ENCODE measurements at regions not wholly inside any gene's neighbourhood (a gene's known extent, or its start where the extent isn't known, plus 50 kb on each side); places are given as distances from the start of the nearest gene placed in this dataset.
A peak's percentile ranks its signal among the peaks of the same experiment; 100 is the strongest.
"Not testable (repeated sequence)": the region's sequence is repeated elsewhere in the genome, so short reads cannot be mapped to it uniquely, and the experiment has no call there.

DNA sequence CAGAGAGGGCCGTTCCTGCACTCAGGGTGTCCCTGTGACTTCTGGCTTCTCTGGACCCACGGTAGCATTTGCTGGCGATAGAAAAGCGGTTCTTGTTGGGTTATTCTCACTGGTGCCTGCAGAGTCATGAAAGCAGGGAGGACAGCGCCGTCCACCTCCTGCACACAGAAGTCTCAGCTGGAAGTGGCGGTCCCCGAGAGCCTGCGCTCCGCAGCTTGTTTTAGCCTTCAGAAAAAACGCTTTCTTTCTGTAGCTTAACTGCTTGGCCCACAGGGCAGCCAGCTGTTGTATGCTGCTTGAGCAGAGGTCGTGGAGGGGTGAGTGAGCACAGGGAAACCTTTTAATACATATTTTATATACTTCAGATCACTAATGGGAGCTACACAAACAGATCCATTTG lies 400.7 kb upstream of the FAT1 start:
- intact Hi-C loops (cut with DNase I) = no loop called here
- no peak for DNase-seq (ENCODE audit: missing footprints)
- ATAC-seq = no peak

DNA sequence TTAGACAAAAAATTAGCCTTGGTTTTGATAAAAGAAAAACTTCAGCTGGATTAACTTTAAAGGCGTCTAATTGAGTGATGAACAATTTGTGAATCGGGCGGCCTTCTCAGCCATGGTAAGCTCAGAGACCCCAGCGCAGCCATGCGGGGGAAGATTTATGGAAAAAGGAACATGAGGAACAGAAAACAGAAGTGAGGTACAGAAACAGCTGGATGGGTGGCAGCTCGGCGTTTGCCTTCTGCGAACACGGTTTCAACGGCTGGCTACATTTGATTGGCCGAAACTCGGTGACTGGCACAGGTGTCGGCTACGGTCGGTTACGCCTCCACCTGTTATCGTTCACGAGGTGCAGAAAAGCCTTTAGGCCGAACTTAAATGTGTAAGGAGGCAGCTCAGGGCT lies 401.4 kb upstream of the FAT1 start:
- DNase-seq (ENCODE audit: missing footprints) (no peak), ATAC-seq (no peak)
- intact Hi-C loops (cut with DNase I) = no loop called here

DNA sequence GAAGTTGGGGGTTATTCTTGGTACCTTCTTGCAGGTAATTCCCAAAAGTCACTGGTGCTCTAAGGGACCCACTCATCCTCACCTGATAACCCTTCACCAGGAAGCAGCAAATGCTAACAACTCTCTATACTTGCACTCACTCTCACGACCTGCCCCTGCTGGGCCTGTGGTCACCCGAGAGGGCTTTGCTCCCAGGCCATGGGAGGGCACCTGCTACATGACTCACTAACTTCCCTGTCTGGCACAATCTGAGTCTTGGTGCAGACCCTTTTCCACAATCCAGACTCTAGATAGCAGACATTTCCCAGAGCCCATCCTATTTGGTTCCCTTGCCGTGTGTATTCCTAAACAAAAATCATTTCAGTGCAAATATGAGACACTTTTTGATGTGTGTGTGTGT lies 403.8 kb upstream of the FAT1 start:
- intact Hi-C loops (cut with DNase I) = no loop called here
- ATAC-seq = no peak
- no peak for DNase-seq (ENCODE audit: missing footprints)

DNA sequence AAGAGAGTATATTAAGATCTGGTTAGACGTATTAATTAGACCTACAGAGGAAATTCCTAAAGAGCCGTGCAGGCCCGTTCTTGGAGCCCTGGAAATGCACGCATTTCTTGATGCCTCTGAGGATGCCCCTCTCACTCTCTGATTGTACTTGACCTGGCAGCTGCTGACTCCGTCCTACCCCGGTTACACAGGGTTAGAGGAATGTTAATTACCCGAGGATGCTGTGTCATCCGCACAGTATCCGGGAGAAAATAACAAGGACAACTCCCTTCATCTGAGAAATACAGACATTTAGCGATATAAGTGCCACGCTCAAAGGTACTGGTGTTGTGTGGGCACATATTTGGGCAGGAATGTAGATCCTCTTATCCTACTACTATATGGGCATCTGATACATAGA lies 404.6 kb upstream of the FAT1 start:
- no peak for DNase-seq (ENCODE audit: missing footprints)
- intact Hi-C loops (cut with DNase I) = no loop called here
- no peak for ATAC-seq

DNA sequence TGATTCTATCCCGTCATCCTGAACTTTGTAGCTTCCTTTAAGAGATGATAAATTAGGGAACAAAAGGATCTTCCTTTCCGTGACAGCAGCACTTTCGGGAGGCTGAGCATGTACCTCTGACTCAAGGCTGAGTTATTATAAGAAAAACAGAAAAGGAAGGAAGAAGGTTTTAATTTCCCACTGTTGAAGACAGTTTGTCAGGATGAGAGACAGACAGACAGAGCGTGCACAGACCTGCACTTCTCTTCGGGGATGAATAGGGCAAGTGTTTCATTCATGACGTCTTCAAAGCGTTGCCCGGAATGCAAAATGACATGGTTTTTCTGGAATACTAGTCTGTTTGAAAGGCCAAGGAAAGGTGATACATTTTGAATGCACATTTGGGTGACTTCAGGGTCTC lies 405.3 kb upstream of the FAT1 start:
- intact Hi-C loops (cut with DNase I) = no loop called here

DNA sequence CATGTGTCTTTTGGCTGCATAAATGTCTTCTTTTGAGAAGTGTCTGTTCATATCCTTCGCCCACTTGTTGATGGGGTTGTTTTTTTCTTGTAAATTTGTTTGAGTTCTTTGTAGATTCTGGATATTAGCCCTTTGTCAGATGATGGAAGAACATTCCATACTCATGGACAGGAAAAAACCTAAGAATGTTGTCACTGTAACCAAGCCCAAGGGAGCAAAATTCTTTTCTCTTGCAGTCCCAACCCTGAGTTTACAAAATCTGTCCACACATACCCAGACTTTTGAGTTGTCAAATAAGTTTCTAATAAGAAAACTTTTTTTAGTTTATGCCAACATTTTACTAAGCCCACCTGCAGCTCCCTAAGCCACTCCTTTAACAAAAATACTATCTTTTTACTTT lies 408.2 kb upstream of the FAT1 start:
- DNase-seq (ENCODE audit: missing footprints); ATAC-seq; intact Hi-C loops (cut with DNase I): not testable (repeated sequence)

More for the DNA sequence above, 405.3 kb upstream of the FAT1 start:
- no peak for DNase-seq (ENCODE audit: missing footprints)
- ATAC-seq = no peak

DNA sequence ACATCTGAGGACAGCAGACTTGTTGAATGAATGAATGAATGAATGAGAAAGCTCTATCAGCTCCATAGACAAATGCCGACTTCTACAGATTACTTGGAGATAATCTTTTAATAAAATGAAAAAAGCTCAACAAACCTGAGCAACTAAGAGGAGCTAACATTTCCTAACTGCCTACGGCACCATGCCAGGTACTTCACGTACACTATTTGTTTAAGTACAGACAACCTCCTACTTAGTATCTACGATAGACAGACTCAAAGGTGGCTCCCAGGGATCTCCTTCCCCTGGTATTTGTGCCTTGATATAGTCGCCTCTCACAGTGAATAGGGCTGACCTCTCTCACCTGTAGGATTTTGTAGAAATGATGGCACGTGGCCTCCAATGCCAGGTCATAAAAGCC lies 412.2 kb upstream of the FAT1 start:
- DNase-seq (ENCODE audit: missing footprints) (no peak), ATAC-seq (no peak)
- intact Hi-C loops (cut with DNase I) = no loop called here

DNA sequence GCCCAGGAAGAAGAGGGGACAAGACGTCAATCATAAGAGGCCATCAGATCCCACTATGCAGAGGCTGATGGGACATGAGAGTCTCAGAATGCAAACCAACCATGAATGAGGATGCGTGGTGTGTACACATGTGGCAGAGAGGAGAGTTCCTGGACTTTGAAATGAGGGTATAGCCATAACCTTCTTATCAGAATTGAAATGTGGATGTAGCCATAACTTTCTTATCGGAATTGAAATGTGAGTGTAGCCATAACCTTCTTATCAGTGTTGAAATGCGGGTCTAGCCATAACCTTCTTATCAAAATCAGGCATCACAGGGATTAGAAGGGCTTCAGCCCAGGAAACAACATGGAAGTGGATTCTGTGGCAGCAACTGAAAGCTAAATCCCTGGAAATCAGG lies 415.5 kb upstream of the FAT1 start:
- DNase-seq (ENCODE audit: missing footprints) (no peak), ATAC-seq (no peak)
- intact Hi-C loops (cut with DNase I) = no loop called here

DNA sequence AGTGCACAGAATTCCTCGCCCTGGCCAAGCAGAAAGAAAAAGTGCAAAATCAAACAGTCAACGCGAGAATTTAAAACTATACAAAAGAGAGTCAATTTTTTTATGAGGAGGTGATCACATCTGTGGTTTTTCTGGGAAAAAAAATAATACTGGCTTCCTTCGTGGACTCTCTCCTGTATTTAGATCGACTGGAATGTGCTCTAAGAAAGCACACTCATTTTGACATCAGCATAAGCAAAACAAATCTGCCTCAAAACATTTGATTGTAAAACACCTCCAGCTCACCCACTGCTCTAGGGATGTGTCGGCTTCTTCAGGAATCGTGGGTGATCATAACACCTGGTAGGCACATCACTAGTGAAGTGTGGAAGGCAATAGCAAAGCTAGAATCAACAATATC lies 417.4 kb upstream of the FAT1 start:
- intact Hi-C loops (cut with DNase I) = no loop called here
- DNase-seq (ENCODE audit: missing footprints) = no peak
- no peak for ATAC-seq

DNA sequence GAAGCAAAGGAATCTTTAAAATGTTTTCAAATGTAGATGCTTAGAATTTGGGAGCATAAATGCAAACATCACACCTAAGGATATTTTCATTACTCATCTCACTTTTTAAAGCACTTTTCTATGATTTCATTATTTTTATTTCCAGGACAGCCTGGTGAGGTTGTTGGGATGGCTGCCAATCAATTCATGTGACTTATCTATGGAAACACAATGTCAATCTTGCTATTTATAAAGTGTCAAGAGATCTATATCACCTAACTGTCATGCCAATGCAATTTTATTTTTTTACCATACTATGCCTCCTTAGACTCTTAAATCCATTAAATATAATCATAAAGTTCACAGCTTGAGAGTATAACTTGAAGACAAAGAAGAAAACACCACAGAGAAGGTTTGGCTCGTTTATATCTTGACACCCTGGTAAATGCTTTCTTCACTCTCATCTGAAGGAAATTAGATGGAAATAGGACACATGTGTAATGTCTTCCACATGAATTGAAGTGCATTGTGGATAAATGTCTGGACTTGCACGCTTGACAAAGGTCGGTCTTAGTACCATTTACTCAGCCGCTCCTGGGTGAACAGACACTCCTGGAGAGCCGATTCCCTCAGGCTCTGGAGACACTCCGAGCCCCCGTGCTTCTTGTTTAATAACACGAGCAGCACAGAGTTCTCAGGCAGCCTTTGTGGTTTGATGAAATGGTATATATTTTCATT lies 425.7 kb upstream of the FAT1 start:
- DNase-seq (ENCODE audit: missing footprints) = no peak
- intact Hi-C loops (cut with DNase I) = no loop called here
- ATAC-seq = no peak

DNA sequence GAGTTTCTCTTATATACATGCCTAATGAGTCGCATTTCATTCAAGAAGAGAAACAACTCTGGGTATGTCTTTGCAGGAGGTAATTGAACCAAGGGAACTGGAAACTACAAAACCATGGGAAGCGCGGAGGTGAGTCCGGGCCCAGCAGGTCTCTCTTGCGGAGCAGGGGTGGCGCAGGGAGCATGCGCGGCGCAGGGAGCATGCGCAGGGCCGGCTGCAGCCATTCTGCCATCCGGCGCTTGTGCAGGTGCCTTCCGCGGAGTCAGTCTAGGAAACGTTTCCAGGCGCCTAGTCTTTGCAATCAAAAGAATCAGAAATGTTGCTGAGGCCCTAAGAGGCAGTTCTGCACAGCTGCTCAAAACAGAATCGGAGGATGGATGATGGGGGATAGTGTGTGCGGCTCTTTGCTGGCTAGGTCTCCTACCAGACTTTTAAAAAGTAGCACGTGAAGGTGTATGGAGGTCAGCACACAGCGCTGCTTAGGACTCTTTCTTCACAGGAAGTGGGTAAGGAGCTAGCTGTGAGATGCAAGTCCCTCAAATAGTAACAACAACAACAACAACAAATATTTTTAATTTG lies 433.8 kb upstream of the FAT1 start:
- intact Hi-C loops (cut with DNase I) = no loop called here
- ATAC-seq (no peak), DNase-seq (ENCODE audit: missing footprints) (no peak)

DNA sequence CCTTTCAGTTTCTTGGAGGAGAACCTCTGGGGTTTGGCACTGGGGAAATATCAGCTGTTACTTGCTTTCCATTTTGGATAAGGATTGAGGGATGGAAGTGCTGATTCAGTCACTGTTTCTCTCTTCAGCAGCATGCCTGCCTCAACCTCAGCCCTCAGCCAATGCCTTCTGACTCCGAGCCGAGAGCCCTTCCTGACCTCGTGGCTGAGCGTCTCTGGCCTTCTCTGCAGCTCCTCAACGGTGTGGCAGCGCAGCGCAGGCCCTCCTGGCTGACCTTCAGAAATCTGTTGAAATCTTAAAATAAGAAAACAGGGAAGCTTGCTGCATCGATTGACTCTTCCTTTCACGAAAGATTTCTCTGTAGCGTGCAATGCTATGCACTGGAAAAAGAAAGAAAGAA lies 434.3 kb upstream of the FAT1 start:
- intact Hi-C loops (cut with DNase I) = no loop called here
- no peak for DNase-seq (ENCODE audit: missing footprints)
- ATAC-seq = no peak

DNA sequence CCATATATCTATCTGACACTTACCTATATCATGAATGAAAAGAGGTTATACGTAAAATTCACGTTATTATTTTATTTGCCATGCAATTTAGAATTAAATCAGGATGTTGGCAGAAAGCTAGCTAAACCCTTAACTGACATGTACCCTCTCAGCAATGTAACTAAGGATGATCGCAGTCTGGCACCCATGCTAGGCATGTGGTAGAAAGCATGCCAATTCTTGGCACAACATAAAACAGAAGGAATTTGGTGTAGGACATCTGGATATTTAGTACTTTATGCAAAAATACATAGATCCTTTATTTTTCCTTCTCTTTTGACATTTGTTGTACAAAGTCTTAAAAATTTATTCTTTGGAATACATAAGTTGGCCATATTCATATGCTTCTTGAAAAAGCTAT lies 436.8 kb upstream of the FAT1 start:
- intact Hi-C loops (cut with DNase I) = no loop called here
- ATAC-seq (no peak), DNase-seq (ENCODE audit: missing footprints) (no peak)

DNA sequence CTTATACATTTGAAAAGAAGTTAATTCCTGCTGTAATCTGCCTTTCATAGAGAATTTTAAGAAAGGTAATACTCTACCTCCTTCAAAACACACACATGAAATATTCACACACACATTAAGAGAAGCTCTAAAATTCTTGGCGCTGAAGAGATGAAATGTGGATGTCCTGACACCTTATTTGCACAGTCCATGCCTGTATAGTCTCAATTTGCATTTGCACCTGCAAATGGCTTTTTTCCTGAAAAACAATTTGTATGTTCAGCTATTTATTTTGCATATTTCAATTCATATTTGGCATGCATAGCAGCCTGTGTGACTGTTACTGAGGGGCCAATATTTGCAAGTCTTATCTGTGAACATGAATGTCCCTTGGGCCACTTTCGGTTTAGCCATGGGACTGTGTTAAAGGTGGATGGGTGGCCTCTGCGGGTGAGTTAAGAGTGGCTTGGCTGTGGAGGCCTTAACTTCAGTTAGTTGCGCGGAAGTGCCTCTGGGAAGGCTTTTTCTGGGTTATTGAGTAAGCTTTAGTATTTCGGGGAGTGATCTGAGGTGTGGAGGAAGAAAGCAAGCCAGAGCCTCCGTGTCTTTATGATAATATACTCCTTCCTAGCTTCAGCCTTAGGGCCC lies 443.3 kb upstream of the FAT1 start:
- intact Hi-C loops (cut with DNase I) = no loop called here
- ATAC-seq (no peak), DNase-seq (ENCODE audit: missing footprints) (no peak)

DNA sequence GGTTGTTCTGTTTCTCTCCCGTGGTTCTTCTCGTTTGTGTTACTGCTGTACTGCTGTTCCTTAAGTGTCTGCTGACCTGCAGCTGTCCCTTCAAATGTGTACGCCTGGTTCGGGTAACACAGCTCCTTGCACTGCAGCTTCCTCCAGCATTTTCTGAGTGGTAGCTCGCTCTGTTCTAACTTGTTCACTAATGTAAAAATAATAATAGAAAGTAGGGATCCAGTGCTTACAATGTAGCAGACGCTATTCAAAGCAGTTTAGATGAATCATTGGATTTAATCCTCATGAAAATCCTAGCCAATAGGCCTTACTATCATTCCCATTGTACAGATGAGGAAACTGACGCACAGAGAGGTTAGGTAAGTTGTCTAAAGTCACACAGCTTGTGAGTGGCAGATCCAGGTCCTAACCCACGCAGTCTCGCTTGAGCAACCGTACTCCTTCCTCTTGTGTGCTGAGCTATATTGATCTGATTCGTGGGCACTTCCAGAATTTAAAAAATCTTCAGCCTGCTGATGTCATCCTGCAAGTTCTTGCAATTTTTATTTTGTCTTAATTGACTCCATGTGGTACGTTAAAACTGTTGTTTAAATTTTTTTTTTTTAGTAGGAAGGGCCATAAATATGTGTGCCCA lies 448.2 kb upstream of the FAT1 start:
- DNase-seq (ENCODE audit: missing footprints) = no peak
- intact Hi-C loops (cut with DNase I) = no loop called here
- no peak for ATAC-seq

DNA sequence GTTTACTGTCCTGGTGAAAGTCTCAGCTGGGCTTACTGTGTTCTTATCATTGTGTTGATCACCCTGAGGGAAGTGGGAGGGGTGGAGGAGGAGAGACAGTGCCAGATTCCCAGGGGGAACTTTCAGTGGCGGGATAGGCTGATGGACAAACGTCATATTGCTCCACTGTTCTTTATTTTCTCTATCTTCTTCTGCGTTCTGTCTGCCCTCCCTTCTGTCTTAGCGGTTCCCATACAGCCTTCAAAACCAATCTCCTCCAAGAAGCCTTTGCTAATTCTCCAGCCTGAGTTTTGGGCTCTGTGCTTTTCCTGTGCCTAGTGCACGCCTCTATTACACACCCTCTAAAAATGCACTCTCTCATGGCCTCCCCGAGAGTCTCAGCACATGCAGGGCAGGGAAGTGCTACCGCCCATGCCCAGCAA lies 448.7 kb upstream of the FAT1 start:
- intact Hi-C loops (cut with DNase I) = no loop called here
- ATAC-seq (peak; percentile 31), DNase-seq (ENCODE audit: missing footprints) (no peak)

DNA sequence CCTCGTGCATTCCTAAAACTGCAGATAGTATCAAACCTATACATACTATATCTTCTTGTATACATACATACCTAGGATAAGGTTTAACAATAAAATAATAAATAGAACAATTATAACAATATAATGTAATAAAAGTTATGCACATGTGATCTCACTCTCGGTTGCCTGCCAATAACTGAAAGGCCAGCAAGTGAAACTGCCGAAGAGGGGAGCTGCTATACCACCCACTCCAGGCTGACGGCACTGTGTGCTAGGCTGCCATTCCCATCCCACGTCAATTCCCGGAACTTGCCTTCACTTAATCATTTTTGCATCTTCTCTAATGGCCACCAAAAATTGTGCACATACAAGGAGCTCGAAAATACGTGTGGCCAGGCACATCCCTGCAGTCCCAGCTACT lies 451.1 kb upstream of the FAT1 start:
- intact Hi-C loops (cut with DNase I) = loop anchor here (5.0 kb wide), 1 partner anchor 227 kb away; no protein-coding TSS in a partner anchor
- ATAC-seq (no peak), DNase-seq (ENCODE audit: missing footprints) (no peak)

DNA sequence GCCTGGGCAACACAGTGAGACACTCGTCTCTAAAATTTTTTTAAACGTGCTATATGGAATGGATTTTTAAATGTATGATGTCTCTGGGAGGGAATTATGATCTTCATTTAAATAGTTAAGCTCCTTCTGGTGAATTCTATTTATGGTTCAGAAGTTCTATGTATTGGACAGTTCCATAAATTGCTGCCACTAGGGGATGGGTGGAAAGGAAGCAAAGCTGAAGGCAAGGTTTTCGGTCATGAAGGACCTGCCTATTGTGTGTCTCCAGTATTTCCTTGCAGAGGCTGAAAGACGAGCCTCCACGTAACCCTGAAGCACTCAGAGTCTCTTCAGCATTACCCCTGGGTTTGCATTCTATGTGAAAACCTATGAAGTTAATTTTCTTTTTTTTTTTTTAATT lies 451.5 kb upstream of the FAT1 start:
- DNase-seq (ENCODE audit: missing footprints) (no peak), ATAC-seq (no peak)
- intact Hi-C loops (cut with DNase I) = loop anchor here (5.0 kb wide), 1 partner anchor 228 kb away; no protein-coding TSS in a partner anchor

DNA sequence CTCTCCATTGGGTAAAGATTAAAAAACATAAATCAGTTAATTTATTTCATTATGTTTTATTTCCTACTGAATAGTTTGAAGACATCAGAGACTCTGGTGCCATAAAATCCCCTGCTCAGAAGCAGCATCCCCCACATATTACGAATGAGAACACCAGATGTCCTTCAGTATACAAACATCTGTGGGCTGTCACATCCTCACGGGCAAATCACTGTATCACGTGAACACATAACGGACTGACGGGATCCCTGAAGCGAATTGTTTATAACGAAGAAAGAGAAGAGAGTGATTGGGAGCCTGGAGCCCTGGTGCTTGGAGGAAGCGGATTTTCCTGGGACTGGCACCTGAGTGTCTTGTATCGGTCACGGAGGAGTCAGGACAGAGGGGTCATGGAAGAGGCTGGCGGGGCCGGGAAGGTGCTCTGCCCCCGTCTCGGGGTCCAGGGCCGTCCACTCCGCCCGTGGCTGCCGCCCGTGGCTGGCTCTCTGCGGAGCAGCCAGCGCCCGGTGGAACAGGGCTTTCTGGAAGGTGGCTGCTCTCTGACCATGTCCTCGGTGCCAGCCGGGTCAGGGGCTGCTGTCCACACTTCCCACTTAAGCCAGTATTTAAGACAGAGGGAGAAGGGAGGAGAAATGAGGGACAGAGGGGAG lies 452.7 kb upstream of the FAT1 start:
- intact Hi-C loops (cut with DNase I) = loop anchor here (5.0 kb wide), 1 partner anchor 229 kb away; no protein-coding TSS in a partner anchor
- DNase-seq (ENCODE audit: missing footprints) = no peak

More for the DNA sequence above, 452.7 kb upstream of the FAT1 start:
- no peak for ATAC-seq

All from Right ventricle myocardium inferior (tissue), 1 donor.